NCI-H2081 (cell line): ENCODE measurements at regions not wholly inside any gene's neighbourhood (a gene's known extent, or its start where the extent isn't known, plus 50 kb on each side); places are given as distances from the start of the nearest gene placed in this dataset.

Experiments
- DNase-seq, 2 experiments: peaks; one replicate each; lab custom pipeline; 2025; lab: John Stamatoyannopoulos, UW

DNA sequence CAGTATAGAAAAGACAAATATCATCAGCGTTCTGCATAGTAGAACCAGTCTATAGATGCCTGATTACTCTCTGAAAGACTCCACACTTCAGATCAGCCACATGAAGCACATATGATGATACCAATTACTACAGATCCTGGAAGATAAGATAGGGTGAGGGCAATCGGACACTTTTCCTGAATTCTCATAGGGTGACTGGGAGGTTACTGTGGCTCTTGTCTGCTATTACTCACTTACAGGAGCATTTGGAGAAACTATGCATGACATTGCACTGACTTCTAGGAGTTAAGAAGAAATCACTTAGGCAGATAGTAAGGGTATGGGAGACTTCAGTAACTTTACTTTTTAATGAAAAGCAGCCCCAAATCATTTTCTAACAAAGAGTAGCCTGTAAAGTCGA lies 1140.9 kb downstream of the XPNPEP1 start:
- DNase-seq: no peak

DNA sequence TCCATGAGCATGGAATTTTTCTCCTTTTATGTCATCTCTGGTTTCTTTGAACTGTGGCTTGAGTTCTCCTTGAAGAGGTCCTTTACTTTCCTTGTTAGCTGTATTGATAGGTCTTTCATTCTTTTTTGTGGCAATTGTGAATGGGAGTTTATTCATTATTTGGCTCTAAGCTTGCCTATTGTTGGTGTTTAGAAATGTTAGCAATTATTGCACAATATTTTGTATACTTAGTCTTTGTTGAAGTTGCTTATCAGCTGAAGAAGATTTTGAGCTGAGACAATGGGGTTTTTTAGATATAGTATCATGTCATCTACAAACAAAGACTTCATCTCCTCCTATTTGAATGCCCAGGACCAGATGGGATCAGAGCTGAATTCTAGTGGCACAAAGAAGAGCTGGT lies 1143.8 kb downstream of the XPNPEP1 start:
- DNase-seq: no peak

DNA sequence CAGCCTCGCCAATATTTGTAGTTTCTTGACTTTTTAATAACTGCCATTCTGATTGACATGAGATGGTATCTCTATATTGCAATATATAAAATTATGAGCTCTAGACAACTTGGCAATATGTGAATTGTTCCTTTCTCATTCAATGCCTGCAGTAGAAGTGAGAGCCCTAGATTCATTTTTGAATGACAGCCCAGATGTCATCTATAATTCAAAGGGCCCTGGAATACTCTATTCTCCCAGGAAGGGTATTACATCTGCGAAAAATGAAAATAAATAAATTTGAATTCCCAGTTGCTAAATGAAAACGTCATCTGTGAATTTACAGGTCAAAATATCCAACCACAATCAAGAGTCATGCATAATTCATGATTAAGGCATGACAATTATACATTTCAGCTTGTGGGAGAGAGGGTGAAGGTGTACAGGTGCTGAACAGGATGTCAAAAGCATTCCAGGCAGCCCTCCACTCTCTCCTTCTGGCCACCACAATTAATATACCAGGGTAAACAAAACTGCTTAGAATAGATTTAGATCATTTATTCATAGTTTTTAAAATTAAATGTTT lies 1147.3 kb downstream of the XPNPEP1 start:
- no peak for DNase-seq

DNA sequence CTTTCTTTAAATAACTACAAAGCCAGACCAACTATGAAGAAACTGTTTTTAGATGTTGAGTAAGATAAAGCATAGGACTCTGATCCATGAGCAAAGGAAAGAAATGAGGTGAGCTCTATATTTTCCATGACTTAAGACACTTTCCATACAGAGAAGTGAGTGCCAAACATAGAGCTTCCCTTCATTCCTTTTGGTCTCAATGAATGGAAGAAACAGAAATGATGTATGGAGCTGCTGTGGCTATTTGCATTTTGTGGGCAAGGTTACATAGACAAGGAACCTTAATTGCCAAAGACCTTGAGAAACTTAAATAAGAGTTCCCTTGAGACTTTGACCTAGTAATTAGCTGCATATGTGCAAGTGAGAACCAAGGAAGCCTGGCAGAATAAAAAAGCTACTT lies 1152.2 kb downstream of the XPNPEP1 start:
- DNase-seq: no peak

DNA sequence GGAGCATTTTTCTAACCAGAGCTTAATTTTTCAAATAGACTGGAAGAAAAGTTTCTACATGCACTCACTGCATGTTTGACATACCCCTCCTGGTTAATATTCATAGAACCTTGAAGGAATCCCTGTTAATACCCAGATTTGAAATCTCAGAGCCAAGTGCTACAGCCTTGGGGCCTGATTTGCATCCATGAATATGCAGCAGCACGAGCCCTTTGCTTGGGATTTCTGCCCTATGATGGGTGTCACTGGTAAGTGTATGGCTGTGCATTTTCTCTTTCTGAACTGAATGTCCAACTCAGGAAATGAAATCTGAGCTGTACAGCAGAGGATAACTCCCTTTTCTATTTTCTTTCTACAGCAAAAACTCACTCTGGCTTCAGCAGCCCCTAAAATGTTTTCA lies 1157.5 kb downstream of the XPNPEP1 start:
- no peak for DNase-seq

DNA sequence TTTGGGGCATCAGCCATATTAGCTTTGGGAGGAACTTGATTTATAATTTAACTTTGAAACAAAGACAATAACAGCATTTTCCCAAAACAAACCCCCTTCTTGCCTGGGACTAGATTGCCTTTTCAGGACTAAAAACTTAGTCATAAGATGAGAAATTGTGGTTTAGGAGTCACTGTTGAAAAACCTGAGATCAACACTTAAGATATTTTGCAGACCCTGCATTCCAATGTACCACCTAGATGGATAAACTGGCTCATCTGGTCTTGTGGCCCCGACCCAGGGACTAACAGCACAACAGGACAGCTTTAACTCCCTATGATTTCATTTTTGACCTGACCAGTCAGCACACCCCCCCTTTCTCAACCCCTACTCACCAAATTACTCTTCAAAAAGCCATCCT lies 1165.4 kb downstream of the XPNPEP1 start:
- no peak for DNase-seq

DNA sequence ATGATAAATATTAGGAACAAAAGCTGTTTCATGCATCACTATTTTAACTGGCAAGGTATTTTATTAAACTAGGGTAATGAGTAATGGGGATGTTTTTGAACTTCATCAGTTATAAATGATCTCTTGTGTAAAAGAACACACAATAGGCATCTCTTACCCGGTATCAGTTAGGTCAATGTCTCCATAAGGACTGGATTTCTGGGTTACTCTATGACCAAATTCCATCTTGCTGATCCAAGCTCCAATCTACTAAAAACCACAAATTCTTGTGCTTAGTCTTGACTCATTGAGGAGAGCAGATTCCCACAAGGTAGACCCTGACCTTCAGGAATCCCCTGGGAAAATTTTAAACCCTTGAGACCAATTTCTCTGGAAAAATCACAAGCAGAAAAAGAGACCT lies 1167.7 kb downstream of the XPNPEP1 start:
- DNase-seq: no peak

DNA sequence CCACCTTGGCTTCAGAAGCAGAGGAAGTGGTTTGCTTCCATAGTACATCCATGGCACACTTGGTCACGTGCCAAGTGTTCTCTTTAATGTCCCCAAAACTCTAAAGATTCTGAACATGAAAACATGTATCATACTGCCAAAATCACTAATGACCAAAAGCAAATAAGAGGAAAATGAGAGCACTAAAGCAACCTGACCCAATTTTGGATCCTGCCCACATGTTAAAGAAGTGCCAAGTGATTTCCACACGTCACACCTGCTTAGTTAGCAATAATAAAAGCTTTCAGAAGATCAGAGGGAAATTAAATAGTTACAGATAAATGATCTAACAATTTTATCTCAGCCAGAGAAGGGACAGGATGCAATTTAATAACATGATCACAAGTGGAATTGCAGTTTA lies 1170.0 kb downstream of the XPNPEP1 start:
- no peak for DNase-seq

DNA sequence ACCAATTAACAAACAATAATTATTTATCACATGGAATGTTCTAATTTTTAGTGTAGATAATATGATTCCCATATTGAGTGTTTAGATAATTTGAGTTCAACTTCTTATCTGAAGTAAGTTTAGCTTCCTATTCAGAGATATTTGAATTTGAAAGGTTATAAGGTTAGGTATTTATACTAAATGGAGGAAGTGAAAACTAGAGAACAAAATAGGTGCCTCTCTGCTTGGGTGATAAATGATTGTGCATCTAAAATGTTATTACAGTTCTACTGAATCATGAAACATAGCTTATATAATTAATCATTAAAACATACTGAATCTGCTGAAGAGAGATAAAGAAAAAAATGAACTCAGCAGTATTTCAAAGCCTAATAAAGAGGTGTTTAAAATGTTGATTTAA lies 1174.3 kb downstream of the XPNPEP1 start:
- DNase-seq: no peak

DNA sequence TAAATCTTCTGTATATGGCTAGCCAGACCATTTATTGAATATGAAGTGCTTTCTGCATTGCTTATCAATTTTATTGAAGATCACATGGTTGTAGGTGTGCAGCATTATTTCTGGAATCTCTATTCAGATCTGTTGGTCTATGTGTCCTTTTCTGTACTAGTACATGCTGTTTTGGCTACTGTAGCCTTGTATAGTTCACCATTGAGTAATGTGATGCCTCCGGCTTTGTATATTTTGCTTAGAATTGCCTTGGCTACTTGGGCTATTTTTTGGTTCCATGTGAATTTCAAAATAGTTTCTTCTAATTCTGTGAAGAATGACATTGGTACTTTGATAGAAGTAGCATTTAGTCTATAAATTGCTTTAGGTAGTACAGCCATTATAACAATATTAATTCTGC lies 1187.2 kb downstream of the XPNPEP1 start:
- no peak for DNase-seq

DNA sequence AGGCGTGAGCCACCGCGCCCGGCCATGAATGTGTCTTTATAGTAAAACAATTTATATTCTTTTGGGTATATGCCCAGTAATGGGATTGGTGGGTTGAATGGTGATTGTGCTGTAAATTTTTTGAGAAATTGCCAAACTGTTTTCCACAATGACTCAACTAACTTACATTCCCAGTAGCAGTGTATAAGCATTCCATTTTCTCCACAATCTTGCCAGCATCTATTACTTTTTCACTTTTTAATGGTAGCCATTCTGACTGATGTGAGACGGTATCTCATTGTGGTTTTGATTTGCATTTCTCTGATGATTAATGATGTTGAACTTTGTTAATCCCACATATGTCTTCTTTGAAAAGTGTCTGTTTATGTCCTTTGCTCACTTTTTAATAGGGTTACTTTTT lies 1187.9 kb downstream of the XPNPEP1 start:
- no peak for DNase-seq

DNA sequence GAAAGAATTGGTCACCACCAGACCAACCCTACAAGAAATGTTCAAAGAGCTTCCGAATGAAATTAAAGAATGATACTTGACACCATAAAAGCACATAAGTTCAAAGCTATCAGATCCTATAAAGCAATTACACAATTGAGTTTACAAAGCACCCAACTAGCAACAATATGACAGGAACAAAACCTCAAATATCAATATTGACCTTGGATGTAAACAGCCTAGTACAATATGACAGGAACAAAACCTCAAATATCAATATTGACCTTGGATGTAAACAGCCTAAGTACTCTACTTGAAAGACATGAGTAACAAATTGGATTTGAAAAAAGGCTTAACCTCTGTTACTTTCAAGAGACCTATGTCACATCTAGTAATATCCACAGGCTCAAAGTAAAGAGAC lies 1201.4 kb downstream of the XPNPEP1 start:
- DNase-seq: no peak

DNA sequence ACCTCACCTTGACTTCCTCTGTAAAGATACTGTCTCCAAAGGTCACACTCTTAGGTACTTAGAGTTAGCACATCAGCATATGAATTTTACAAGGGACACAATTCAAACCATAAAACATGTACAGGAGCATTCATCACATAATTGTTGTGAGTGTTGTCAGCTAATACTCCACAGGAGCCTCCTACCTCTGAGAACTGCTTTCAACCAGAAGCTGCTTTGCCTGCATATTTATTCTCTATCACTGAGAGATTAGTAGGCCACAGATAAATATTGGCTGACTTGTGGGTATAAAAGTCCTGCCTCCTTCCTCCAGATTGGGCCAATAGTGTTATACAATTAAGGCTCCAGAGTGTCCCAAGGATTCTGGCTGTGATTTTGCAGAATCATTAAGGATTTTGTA lies 1207.0 kb downstream of the XPNPEP1 start:
- DNase-seq: no peak

DNA sequence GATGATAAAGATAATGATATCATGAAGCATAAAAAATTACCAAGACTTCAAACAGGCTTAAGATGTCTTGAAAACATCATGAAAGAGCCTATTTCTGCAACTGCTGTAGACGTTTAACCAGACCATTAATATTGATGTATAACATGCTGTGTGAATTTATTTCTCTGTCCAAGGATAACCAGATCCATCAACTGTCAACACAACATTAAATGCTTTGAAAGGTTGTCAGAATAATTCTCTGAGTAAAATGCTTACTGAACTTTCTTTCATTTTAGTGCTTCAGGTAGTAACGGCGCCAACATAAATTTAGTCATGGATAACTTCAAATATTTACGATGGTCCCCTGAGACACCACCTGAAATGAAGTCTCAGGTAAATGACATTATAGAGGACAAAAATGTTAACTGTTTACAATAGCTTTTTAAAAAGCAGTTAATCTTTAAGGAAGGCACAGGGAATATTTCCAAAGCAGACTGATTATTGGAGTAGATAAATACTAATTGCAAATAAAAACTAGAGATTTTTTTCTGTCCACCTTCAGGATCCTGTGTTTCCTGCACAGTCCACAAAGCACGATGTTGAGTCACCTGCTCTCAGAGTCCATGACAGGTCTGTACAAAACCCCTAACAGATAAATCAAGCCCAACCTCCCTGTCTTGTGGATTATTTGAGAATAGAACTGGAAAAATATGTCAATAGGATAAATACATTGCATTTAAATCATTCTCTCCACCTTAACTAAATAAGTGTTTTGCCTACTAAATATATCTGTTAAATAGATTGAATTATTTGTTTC lies 1213.2 kb downstream of the XPNPEP1 start:
- no peak for DNase-seq

DNA sequence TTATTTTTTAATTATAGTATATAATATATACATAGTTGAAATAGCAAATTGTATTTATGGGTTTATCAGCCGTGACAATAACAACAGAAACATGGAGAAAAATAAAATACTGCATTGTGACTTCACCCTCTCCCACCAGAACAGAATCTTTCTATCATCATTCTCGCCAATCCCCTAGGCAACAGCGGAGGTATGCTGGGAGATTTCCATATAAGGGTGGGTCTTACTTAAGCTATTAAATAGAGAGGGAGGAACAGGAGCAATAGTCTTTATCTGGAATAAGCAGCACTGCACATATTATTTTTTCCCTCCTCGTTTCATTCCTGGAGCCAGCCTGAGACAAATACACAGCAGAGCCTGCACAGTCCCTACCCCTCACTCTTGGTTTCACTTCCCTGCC lies 1214.9 kb downstream of the XPNPEP1 start:
- no peak for DNase-seq

DNA sequence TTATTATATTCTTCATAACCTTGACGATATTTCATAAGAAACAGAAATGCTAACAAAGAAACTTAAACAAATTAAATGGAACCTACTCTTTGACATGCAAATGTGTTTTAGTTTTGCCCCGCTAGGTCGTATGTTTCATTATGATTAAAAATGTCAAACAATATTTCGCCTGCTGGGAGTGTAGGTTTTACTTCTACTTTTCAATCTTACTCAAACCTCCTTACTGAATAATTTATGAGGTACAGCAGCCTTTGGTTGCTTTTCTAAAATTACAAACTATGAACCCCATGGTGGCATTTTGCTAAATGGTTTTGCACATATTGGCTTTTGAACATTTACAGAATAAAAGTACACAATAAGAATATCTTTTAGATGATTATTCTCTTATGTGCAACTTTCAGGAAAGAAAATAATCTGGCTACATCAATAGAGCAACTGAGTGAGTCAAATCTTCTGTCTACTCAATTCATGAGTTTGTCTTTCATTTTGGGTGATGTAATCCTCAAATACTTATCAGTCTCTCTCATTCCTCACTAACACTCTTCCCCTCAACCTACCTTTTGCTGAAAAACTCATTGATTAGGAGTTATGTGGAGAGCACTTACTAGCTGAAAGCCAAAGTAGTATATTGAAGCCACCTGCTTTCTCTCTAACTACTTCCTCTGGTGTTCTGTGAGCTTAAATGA lies 1226.4 kb downstream of the XPNPEP1 start:
- DNase-seq: no peak

DNA sequence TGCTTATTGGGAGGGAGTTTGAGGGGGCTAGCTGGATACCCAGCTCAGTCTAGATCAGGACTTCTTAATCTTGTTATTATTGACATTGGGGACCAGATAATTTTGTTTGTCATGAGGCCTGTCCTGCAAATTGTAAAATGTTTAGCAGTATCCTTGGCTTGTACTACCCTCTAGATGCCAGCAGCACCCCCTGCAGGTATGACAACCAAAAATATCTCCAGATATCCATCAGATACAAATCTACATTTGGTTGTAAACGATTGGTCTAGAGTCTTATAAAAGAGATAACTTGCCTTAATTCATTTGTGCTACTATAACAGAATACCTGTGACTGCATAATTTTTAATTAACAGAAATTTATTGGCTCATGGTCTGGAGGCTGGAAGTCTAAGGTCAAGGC lies 1232.2 kb downstream of the XPNPEP1 start:
- no peak for DNase-seq

DNA sequence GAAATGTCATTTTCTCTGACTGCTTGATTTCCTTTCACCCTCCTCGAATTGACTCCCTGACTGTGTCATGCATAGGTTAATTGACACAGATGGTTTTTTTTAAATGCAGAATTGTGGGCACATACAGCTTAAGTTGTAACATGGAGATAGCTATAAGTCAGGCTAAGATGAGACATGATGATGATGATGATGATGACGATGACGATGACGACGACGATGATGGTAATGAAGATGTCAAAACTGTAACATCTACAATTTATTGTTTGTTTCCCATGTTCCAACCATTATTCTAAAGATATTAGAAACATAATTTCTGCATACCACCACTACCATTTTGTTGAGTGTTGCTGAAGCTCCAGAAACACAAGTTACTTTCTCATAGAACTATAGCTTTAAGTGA lies 1232.8 kb downstream of the XPNPEP1 start:
- no peak for DNase-seq

DNA sequence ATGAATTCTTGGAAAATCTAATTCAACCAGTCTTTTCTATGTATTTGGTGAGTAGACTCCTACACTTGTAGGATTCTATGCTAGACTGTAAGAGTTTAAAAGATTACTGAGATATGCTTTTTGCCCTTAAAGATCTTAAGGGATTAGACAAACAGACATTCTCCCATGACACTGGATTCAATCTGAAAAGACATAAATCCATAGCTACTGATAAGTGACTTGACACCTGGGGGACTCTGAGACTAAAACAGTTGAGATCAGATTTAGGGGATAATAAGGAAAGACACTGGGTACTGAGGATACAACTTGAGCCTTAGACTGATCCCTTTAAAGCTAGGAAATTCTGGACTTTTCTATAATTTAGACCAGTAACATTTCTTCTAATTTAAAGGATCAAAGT lies 1233.4 kb downstream of the XPNPEP1 start:
- no peak for DNase-seq

DNA sequence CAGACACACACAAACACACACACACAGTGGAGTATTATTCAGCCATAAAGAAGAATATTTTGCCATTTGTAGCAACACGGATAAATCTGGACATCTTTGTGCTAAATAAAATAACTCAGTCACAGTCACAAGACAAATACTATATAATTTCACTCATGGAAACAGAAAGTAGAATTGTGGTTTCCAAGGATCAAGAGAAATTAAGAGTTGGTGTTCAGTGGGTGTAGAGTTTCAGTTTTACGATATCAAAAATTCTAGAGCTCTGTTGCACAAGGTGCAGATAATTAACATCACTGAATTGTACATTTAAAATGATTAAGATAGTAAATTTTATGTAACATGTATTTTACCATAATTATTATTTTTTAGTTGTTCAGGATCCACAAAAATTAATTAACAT lies 1235.0 kb downstream of the XPNPEP1 start:
- DNase-seq: no peak

DNA sequence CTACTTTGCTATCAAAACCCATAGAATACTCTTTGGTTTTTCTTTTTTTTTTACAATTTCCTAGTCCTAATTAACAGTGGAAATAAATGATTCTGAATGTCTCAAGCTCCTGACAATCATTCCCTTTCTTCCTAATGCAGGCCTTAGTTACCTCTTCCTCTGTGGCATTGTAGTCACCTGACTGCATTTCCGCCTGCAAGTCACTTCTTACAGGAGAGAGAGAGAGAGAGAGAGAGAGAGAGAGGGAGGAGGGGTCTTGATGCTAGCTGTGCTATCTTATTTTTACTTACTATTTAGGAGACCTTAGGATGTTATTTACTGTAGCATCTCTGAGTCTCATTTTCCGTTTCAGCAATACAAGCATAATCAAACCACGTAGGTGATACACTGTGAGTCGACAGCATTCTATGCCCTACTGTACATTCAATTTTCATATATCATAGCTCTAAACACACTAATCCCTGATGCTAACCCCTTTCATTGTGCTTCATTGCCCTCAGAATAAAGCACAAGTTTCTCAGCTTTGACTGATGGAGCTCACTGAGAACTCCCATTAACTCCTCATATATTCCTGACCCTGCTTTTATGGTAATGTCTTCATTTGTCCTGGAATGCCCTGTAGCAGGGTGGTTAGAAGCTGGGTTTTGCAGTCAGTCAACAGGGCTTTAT lies 1237.3 kb downstream of the XPNPEP1 start:
- DNase-seq: no peak

DNA sequence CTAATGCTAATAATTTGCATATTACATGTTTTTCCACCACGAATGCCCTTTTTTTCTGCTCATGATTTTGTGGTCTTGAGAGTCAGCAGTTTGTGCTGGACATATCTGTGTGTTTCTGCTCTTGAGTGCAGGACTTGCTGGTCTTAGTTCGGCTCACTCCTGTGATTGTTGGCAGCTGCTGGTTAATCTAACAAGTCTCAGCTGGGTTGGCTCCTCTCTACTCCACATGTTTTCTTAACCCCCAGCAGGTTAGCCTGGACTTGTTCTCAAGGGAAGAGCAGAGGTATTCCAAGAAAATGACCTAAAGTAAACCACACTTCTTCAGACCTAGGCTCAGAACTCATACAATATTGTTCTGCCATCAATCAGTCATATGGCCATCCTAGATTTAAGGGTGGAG lies 1238.9 kb downstream of the XPNPEP1 start:
- DNase-seq: no peak

DNA sequence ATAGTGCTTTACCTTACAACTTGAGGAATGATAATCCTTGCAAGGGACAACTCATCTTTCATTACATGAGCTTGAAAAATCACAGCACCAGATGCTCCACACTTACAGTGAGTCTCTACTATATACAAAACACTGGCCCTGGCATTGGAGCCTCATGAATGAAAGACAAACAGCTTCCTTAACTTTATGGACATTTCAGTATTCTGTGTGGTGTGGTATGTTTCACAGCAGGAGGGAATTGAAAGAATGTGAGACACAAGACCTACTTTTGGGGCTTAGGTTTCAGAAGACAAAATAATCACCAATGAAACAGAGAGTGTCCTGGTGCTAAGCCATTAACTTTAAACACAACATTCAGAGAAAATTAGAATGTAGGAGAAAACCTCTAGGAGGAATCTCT lies 1249.6 kb downstream of the XPNPEP1 start:
- no peak for DNase-seq
